Epithelial cell of esophagus (primary cell): ENCODE measurements at regions not wholly inside any gene's neighbourhood (a gene's known extent, or its start where the extent isn't known, plus 50 kb on each side); places are given as distances from the start of the nearest gene placed in this dataset.

Experiments
- DNase-seq: peaks from one replicate; pipeline ENCODE4 v3.0.0; 2010; ENCODE audit warnings: low read depth
- H3K4me3 ChIP-seq: 2 replicates; pipeline ENCODE4 v1.5.1; 2011; ENCODE audit warnings: mild to moderate bottlenecking, low read length, control low read depth
- CTCF ChIP-seq: IDR thresholded peaks from 2 replicates; pipeline ENCODE4 v1.5.1; 2011; ENCODE audit warnings: low read depth, mild to moderate bottlenecking, low read length, control low read depth, inconsistent platforms; ENCODE audit not compliant: insufficient read depth; ENCODE audit errors: missing control alignments

- H3K4me3 ChIP-seq, result no peak overlapping the region
- no peak for DNase-seq
- no peak for TF ChIP-seq CTCF
These were observed 277.7 kb downstream of the ARAP2 start for GRCh38 chr4:35966566-35966965.

DNA sequence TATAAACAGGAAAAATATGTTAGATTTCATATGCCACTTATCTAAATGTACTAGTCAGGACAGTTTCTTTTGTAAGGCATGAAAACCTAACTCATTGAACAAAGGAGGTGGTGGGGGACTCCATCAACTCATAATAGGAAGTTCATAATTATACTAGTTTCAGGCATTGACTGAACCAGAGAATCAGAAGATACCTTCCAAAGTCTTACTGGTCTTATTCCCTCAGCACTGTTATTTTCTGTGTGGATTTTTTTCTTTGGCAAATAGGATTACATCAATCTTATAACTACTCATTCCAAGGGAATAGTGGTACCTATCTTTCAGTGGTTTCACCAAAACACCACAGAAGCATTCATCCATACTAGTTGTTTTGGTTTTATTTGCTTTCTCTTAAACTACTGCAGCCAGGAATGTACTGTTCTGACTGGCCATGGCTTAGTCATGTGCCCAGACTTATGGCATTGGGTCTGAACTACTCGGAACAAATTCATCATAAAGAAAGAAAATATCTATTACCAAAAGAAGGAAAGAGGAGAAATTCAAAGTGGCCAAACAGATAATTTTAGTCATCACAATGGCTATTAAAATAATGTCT is 273.9 kb downstream of the ARAP2 start:
- H3K4me3 ChIP-seq, result no peak overlapping the region
- DNase-seq, result no peak

DNA sequence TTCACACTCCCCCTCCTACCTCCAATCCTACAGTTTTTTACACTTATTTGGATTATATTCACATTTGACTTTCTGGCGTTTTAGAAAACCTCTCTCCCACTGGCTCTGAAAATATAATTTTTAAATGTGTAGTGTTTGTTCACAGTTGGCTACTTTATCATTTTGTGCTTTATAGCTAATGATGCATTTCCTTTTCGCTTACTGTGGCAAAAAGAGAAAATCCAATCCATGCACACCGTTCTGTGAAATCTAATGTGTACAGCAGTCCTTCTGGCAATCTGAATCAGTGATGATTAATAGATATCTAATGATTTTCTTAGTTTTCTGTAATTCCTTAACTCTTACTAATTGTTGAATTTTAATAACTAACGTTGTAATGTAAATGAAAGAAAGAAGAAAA is 271.5 kb downstream of the ARAP2 start:
- no peak for DNase-seq
- TF ChIP-seq CTCF, result no peak
- no peak overlapping the region for H3K4me3 ChIP-seq

More for the DNA sequence above, 273.9 kb downstream of the ARAP2 start:
- TF ChIP-seq CTCF, result no peak

- H3K4me3 ChIP-seq, result no peak overlapping the region
- no peak for DNase-seq
- no peak for TF ChIP-seq CTCF
These were observed 268.5 kb downstream of the ARAP2 start for GRCh38 chr4:35975617-35976355.

GRCh38 chr4:35978551-35978950 is 265.8 kb downstream of the ARAP2 start:
- no peak overlapping the region for H3K4me3 ChIP-seq
- no peak for TF ChIP-seq CTCF
- no peak for DNase-seq

DNA sequence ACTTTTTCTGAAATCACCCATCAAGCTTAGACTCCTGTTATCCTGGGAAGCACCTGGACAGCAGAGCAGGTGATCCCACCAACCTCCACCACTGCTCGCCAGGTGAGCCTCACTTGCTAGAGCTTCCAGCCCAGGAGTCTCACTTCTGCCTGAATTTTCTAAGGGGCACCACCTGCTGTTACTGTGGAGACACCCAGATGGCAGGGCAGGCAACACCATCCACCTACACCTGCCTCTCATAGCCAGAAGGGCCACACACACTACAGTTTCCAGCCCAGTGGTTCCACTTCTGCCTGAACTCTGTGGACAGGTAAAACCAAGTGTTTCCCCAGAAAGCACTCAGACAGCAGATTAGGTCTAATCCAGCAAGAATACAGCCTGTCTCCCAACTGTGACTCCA is 262.0 kb downstream of the ARAP2 start:
- H3K4me3 ChIP-seq, result no peak overlapping the region
- DNase-seq, result no peak
- no peak for TF ChIP-seq CTCF

DNA sequence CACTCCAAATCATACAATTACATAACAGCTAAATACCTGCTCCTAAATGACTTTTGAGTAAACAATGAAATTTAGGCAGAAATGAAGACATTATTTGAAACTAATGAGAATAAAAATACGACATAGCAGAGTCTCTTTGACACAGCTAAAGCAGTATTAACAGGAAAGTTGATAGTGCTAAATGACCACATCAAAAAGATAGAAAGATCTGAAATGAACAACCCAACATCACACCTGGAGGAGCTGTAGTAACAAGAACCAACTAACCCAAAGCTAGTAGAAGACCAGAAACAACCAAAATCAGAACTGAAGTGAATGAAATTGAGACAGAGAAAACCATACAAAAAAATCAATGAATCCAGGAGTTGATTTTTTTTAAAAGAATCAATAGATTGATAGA is 257.8 kb downstream of the ARAP2 start:
- no peak for DNase-seq
- no peak for TF ChIP-seq CTCF
- H3K4me3 ChIP-seq, result no peak overlapping the region
